HEK293 (cell line): ENCODE measurements at regions not wholly inside any gene's neighbourhood (a gene's known extent, or its start where the extent isn't known, plus 50 kb on each side); places are given as distances from the start of the nearest gene placed in this dataset.
"Not testable (repeated sequence)": the region's sequence is repeated elsewhere in the genome, so short reads cannot be mapped to it uniquely, and the experiment has no call there.

Experiments used
- CTCF ChIA-PET: fragments of 350-600 bp; formaldehyde crosslinking; extraction: SDS; loops from one replicate; lab custom pipeline; 2021; ENCODE audit warnings: antibody characterized with exemption; lab: Yijun Ruan, JAX
- POLR2A ChIA-PET: fragments of 300-600 bp; formaldehyde crosslinking; extraction: SDS; loops from one replicate; lab custom pipeline; 2020; ENCODE audit warnings: antibody characterized with exemption, inconsistent platforms; lab: Yijun Ruan, JAX
- H3K27ac ChIP-seq: fragments of 200-500 bp; sonication (Bioruptor generic); 2 replicates; pipeline ENCODE4 v1.5.1; 2014; ENCODE audit warnings: low read depth, low read length, control low read depth, inconsistent platforms; ENCODE audit errors: extremely low read depth
- H3K36me3 ChIP-seq, 2 experiments: fragments of 200-500 bp in 1 of 2; sonication (Bioruptor generic) in 1 of 2; 1 replicate in 1 of 2; 2 replicates in 1 of 2; pipeline ENCODE4 v1.5.1; 2014 to 2017; ENCODE audit warnings: inconsistent platforms in 2 of 2, low read length in 2 of 2; ENCODE audit not compliant: control insufficient read depth in 2 of 2, insufficient read depth in 1 of 2
- H3K4me1 ChIP-seq: fragments of 200-500 bp; sonication (Bioruptor generic); 2 replicates; pipeline ENCODE4 v1.5.1; 2014; ENCODE audit warnings: mild to moderate bottlenecking, low read length, inconsistent platforms; ENCODE audit not compliant: control insufficient read depth, insufficient read depth
- H3K4me3 ChIP-seq: 2 replicates; pipeline ENCODE4 v1.5.1; 2011; ENCODE audit warnings: low read depth, mild to moderate bottlenecking, control low read depth, low read length, moderate library complexity
- H3K9me3 ChIP-seq: fragments of 200-500 bp; sonication (Bioruptor generic); 2 replicates; pipeline ENCODE4 v1.5.1; 2014; ENCODE audit warnings: low read depth, low read length, inconsistent platforms; ENCODE audit not compliant: control insufficient read depth, insufficient read depth
- PRDM1 ChIP-seq: fragments of 450-650 bp; formaldehyde crosslinking; IDR thresholded peaks from 2 replicates; pipeline ENCODE4; 2016; ENCODE audit warnings: missing biosample characterization, missing genetic modification characterization
- SCRT2 ChIP-seq: fragments of 450-650 bp; formaldehyde crosslinking; IDR thresholded peaks from 2 replicates; pipeline ENCODE4 v1.5.1; 2016; ENCODE audit warnings: missing biosample characterization, missing genetic modification characterization
- WT1 ChIP-seq: fragments of 450-650 bp; formaldehyde crosslinking; IDR thresholded peaks from 2 replicates; pipeline ENCODE4 v1.5.1; 2016; ENCODE audit warnings: missing biosample characterization, missing genetic modification characterization
- ZBTB17 ChIP-seq: fragments of 450-650 bp; formaldehyde crosslinking; IDR thresholded peaks from 2 replicates; pipeline ENCODE4 v1.5.1; 2016; ENCODE audit warnings: missing biosample characterization, missing genetic modification characterization
- ZFHX2 ChIP-seq: fragments of 450-650 bp; formaldehyde crosslinking; conservative IDR thresholded peaks from 2 replicates; pipeline ENCODE4 v1.5.1; 2016; ENCODE audit warnings: missing biosample characterization, missing genetic modification characterization
- ZFP69B ChIP-seq: fragments of 450-650 bp; formaldehyde crosslinking; IDR thresholded peaks from 2 replicates; pipeline ENCODE4 v1.5.1; 2016; ENCODE audit warnings: missing biosample characterization, missing genetic modification characterization
- ZNF133 ChIP-seq: fragments of 450-650 bp; formaldehyde crosslinking; IDR thresholded peaks from 2 replicates; pipeline ENCODE4 v1.5.1; 2016; ENCODE audit warnings: missing biosample characterization, missing genetic modification characterization
- ZNF239 ChIP-seq: fragments of 450-650 bp; formaldehyde crosslinking; IDR thresholded peaks from 2 replicates; pipeline ENCODE4 v1.5.1; 2016; ENCODE audit warnings: missing biosample characterization, missing genetic modification characterization
- ZNF37A ChIP-seq: fragments of 450-650 bp; IDR thresholded peaks from 2 replicates; pipeline ENCODE4 v1.5.1; 2018; ENCODE audit warnings: missing biosample characterization, missing genetic modification characterization
- ZNF404 ChIP-seq: fragments of 450-650 bp; formaldehyde crosslinking; IDR thresholded peaks from 2 replicates; pipeline ENCODE4 v1.5.1; 2017; ENCODE audit warnings: missing biosample characterization, missing genetic modification characterization
- ZNF423 ChIP-seq: fragments of 450-650 bp; formaldehyde crosslinking; IDR thresholded peaks from 2 replicates; pipeline ENCODE4 v1.5.1; 2016; ENCODE audit warnings: missing biosample characterization, missing genetic modification characterization
- ZNF610 ChIP-seq: fragments of 450-650 bp; formaldehyde crosslinking; IDR thresholded peaks from 2 replicates; pipeline ENCODE4 v1.5.1; 2016; ENCODE audit warnings: missing biosample characterization, missing genetic modification characterization, borderline replicate concordance
- ZNF624 ChIP-seq: fragments of 450-650 bp; formaldehyde crosslinking; IDR thresholded peaks from 2 replicates; pipeline ENCODE4 v1.5.1; 2017; ENCODE audit warnings: missing biosample characterization, missing genetic modification characterization
- ZNF707 ChIP-seq: fragments of 450-650 bp; formaldehyde crosslinking; IDR thresholded peaks from 2 replicates; pipeline ENCODE4 v1.5.1; 2016; ENCODE audit warnings: missing biosample characterization, missing genetic modification characterization
- ZNF747 ChIP-seq: fragments of 450-650 bp; formaldehyde crosslinking; IDR thresholded peaks from 2 replicates; pipeline ENCODE4 v1.5.1; 2016; ENCODE audit warnings: missing biosample characterization, missing genetic modification characterization
- TF ChIP-seq, protein P1 (sequence below): fragments of 450-650 bp; formaldehyde crosslinking; IDR thresholded peaks from 2 replicates; pipeline ENCODE4 v1.5.1; 2016; ENCODE audit warnings: missing biosample characterization, missing genetic modification characterization
- TF ChIP-seq, protein P2 (sequence below): fragments of 450-650 bp; formaldehyde crosslinking; IDR thresholded peaks from 2 replicates; pipeline ENCODE4 v1.5.1; 2017; ENCODE audit warnings: missing biosample characterization, missing genetic modification characterization

DNA sequence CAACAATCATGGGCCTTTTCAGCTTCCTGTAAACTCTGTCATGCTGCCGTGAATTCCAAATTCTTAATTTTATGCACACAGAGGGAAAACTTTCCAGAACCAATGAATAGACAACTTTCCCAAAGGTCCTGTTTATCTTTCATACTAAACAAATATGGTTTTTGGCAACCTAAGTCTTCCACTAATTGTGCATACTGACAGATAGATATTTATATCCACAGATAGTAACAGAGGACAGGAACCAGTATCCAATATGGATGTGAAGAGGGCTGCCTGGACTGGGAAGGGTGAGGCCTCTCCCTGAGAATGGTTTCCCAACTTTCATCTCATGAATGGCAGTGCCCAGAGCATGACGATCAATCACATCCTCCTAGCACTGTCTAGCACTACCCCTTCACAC, 80.4 kb downstream of the MRPL57 start:
- CTCF ChIA-PET = interaction anchor here (0.6 kb wide), 2 partner anchors 123 to 332 kb away, joined by 3 to 4 read pairs; no protein-coding TSS in a partner anchor
- no peak overlapping the region for H3K4me3 ChIP-seq
- no peaks in the 10 kb centered on the region; the same call in 1 of the 2 replicates for H3K4me1 ChIP-seq
- TF ChIP-seq ZNF747 (tag by site-specific recombination) = no peak
- TF ChIP-seq ZNF624 = no peak
- no peak for TF ChIP-seq ZNF239 (tag by site-specific recombination)
- no peak for TF ChIP-seq ZFHX2 (tag by site-specific recombination)
- no peak for TF ChIP-seq ZNF404
- TF ChIP-seq WT1 = no peak
- TF ChIP-seq ZNF610 (tag by site-specific recombination) = no peak
- TF ChIP-seq ZNF133 = no peak
- H3K9me3 ChIP-seq = no peaks in the 10 kb centered on the region
- no peak overlapping the region for H3K27ac ChIP-seq
- no peaks in the 10 kb centered on the region for H3K36me3 ChIP-seq
- POLR2A ChIA-PET = no interaction called here

DNA sequence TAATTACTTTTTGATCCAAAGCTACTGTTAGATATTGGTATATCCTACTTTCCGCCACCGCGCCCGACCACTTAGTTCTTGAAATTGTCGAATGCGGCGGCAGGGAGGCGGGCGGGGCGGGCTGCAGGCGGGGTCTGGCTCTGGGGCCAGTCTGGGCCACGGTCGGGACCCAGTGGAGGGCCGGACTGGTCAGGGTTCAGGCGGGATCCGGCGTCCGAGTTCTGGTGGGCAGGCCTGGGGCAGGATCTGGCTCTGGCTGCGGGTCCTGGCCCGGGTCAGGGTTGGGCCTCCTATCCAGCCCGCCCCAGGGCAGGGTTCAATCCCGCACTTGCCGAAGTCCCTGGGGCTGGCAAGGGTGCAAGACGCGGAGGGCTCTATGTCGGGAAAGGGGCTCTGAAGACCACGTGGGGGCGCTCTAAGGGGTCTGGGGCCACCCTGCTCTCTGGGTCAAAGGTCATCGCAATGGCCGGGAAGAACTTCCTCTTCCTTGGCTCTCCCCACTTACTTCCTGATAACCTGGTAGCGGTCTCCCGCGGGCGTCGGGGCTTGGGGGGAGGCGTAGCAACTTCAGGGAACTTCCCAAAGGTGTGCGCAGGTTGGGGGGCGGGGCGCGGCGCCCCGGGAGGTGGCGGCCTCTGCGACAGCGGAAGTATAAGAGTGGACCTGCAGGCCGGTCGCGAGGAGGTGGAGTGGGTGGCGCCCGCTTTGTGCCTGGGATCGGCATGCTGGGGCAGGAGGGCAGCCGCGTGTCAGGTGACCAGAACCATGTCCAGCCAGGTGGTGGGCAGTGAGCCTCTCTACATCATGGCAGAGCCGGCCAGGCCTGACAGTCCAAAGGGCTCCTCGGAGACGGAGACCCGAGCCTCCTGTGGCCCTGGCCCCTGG, 83.4 kb downstream of the MRPL57 start:
- CTCF ChIA-PET = no interaction called here
- Histone ChIP-seq H3K4me3 (no peak overlapping the region), H3K27ac (no peak overlapping the region), H3K9me3 (no peaks in the 10 kb centered on the region), H3K4me1 (no peaks in the 10 kb centered on the region), H3K36me3 (no peaks in the 10 kb centered on the region)
- TF ChIP-seq ZBTB17 (tag by site-specific recombination) = no peak
- TF ChIP-seq PRDM1 (tag by site-specific recombination) = no peak
- TF ChIP-seq SCRT2 (tag by site-specific recombination) = no peak
- TF ChIP-seq ZNF423 (tag by site-specific recombination) = no peak
- no peak for TF ChIP-seq ZNF37A (tag by site-specific recombination)
- no peak for TF ChIP-seq ZNF707 (tag by site-specific recombination)
- no peak for TF ChIP-seq ZFP69B (tag by site-specific recombination)
- TF ChIP-seq, protein P1, sequence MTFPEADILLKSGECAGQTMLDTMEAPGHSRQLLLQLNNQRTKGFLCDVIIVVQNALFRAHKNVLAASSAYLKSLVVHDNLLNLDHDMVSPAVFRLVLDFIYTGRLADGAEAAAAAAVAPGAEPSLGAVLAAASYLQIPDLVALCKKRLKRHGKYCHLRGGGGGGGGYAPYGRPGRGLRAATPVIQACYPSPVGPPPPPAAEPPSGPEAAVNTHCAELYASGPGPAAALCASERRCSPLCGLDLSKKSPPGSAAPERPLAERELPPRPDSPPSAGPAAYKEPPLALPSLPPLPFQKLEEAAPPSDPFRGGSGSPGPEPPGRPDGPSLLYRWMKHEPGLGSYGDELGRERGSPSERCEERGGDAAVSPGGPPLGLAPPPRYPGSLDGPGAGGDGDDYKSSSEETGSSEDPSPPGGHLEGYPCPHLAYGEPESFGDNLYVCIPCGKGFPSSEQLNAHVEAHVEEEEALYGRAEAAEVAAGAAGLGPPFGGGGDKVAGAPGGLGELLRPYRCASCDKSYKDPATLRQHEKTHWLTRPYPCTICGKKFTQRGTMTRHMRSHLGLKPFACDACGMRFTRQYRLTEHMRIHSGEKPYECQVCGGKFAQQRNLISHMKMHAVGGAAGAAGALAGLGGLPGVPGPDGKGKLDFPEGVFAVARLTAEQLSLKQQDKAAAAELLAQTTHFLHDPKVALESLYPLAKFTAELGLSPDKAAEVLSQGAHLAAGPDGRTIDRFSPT (tag by site-specific recombination) = no peak
- TF ChIP-seq, protein P2, sequence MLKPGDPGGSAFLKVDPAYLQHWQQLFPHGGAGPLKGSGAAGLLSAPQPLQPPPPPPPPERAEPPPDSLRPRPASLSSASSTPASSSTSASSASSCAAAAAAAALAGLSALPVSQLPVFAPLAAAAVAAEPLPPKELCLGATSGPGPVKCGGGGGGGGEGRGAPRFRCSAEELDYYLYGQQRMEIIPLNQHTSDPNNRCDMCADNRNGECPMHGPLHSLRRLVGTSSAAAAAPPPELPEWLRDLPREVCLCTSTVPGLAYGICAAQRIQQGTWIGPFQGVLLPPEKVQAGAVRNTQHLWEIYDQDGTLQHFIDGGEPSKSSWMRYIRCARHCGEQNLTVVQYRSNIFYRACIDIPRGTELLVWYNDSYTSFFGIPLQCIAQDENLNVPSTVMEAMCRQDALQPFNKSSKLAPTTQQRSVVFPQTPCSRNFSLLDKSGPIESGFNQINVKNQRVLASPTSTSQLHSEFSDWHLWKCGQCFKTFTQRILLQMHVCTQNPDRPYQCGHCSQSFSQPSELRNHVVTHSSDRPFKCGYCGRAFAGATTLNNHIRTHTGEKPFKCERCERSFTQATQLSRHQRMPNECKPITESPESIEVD (tag by site-specific recombination) = no peak
- POLR2A ChIA-PET = no interaction called here

DNA sequence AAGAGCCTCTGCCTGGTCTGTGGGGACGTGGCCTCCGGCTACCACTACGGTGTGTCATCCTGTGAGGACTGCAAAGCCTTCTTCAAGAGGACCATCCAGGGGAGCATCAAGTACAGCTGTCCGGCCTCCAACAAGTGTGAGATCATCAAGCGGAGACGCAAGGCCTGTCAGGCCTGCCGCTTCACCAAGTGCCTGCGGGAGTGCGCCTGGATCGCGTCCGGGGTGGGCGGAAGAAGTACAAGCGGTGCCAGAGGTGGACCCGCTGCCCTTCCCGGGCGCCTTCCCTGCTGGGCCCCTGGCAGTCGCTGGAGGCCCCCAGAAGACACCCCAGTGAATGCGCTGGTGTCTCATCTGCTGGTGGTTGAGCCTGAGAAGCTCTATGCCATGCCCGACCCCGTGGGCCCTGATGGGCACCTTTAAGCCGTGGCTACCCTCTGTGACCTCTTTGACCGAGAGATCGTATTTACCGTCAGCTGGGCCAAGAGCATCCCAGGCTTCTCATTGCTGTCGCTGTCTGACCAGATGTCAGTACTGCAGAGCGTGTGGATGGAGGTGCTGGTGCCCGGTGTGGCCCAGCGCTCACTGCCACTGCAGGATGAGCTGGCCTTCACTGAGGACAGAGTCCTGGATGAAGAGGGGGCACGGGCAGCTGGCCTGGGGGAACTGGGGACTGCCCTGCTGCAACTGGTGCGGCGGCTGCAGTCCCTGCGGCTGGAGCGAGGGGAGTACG, 84.3 kb downstream of the MRPL57 start:
- CTCF ChIA-PET, H3K27ac ChIP-seq, H3K36me3 ChIP-seq, H3K9me3 ChIP-seq, H3K4me1 ChIP-seq, H3K4me3 ChIP-seq, POLR2A ChIA-PET: not testable (repeated sequence)
